HepG2 (cell line): ENCODE measurements at regions not wholly inside any gene's neighbourhood (a gene's known extent, or its start where the extent isn't known, plus 50 kb on each side); places are given as distances from the start of the nearest gene placed in this dataset.

Experiments
- ATAC-seq: fragments of 200-7000 bp; cut with Tn5 transposase; 3 replicates; pipeline ENCODE4 v1.9.1; 2020; ENCODE audit warnings: mild to moderate bottlenecking, moderate library complexity
- BruUV-seq: library from RNA; stranded (reverse); fragments of 400-500 nt; replicated peaks from 2 replicates; lab custom pipeline; 2021; lab: Mats Ljungman, UMichigan
- CTCF ChIA-PET: fragments of 300-600 bp; formaldehyde crosslinking; extraction: SDS; loops from one replicate; lab custom pipeline; 2021; ENCODE audit warnings: low total read pairs, inconsistent platforms, low intra/inter-chr PET ratio; lab: Yijun Ruan, JAX
- POLR2A ChIA-PET: fragments of 350-600 bp; sonication (Branson Sonifier 250); formaldehyde crosslinking; loops from one replicate; lab custom pipeline; 2020; ENCODE audit warnings: antibody characterized with exemption, inconsistent platforms; lab: Yijun Ruan, JAX
- DNase-seq: peaks from one replicate; pipeline ENCODE4 v3.0.0-alpha.2; 2015; ENCODE audit warnings: low spot score
- FAIRE-seq: peaks from 3 replicates; lab custom pipeline; 2011; peaks lifted over from hg19 to GRCh38; lab: Jason Lieb, UNC
- H2AFZ ChIP-seq: one replicate; pipeline ENCODE4 v1.6.1; 2011; ENCODE audit warnings: low read length, inconsistent platforms
- H3K27ac ChIP-seq: fragments of 300-600 bp; 3 replicates; pipeline ENCODE4 v1.8.0; 2011; ENCODE audit warnings: mixed run types, mild to moderate bottlenecking, mixed read lengths, low read length, inconsistent platforms; ENCODE audit not compliant: insufficient read depth; ENCODE audit errors: extremely low read length
- H3K27me3 ChIP-seq, 2 experiments: fragments of 200-600 bp in 1 of 2; 2 replicates in 1 of 2; 3 replicates in 1 of 2; pipeline versions ENCODE4 v1.6.0 to v1.8.0; 2011; ENCODE audit warnings: low read length in 2 of 2, mild to moderate bottlenecking in 2 of 2, moderate library complexity in 2 of 2, inconsistent platforms in 1 of 2; ENCODE audit not compliant: insufficient read depth in 2 of 2, control insufficient read depth in 1 of 2
- H3K36me3 ChIP-seq, 2 experiments: fragments of 200-600 bp in 1 of 2; replicated peaks in 1 of 2; 2 replicates in 1 of 2; 3 replicates in 1 of 2; pipeline versions ENCODE4 v1.5.1 to v1.8.0; 2011; ENCODE audit warnings: low read length in 2 of 2, inconsistent platforms in 1 of 2; ENCODE audit not compliant: insufficient read depth in 2 of 2, control insufficient read depth in 1 of 2
- H3K4me1 ChIP-seq: 2 replicates; pipeline ENCODE4 v1.5.1; 2012; ENCODE audit warnings: low read length, inconsistent platforms; ENCODE audit not compliant: insufficient read depth
- H3K4me2 ChIP-seq: 2 replicates; pipeline ENCODE4 v1.6.0; 2011; ENCODE audit warnings: low read depth, low read length, inconsistent platforms
- H3K4me3 ChIP-seq, 3 experiments: fragments of 200-600 bp in 1 of 3; sonication (generic), shearing (Covaris generic) in 1 of 3; replicated peaks in 1 of 3; 2 replicates each; pipeline ENCODE4 v1.5.1; 2011 to 2016; ENCODE audit warnings: low read length in 3 of 3, inconsistent platforms in 2 of 3, low read depth in 2 of 3, mild to moderate bottlenecking in 2 of 3, control low read depth in 1 of 3, mixed read lengths in 1 of 3; ENCODE audit not compliant: insufficient read depth in 1 of 3
- H3K79me2 ChIP-seq: one replicate; pipeline ENCODE4 v1.6.1; 2011; ENCODE audit warnings: low read length, inconsistent platforms; ENCODE audit not compliant: insufficient read depth
- H3K9ac ChIP-seq: 2 replicates; pipeline ENCODE4 v1.6.0; 2011; ENCODE audit warnings: mild to moderate bottlenecking, low read depth, low read length, inconsistent platforms; ENCODE audit not compliant: insufficient read depth
- H3K9me3 ChIP-seq: 2 replicates; pipeline ENCODE4 v1.5.1; 2012; ENCODE audit warnings: mild to moderate bottlenecking, low read length
- H4K20me1 ChIP-seq: 2 replicates; pipeline ENCODE4 v1.6.0; 2011; ENCODE audit warnings: inconsistent platforms, mild to moderate bottlenecking, low read length, moderate library complexity; ENCODE audit not compliant: insufficient read depth
- AHDC1 ChIP-seq: sonication (generic); formaldehyde crosslinking; IDR thresholded peaks from 2 replicates; pipeline ENCODE4 v1.5.1; 2020; ENCODE audit warnings: mild to moderate bottlenecking, missing genetic modification reagents, borderline replicate concordance
- EZH2 ChIP-seq: conservative IDR thresholded peaks from 2 replicates; pipeline ENCODE4 v1.6.1; 2012; ENCODE audit warnings: mild to moderate bottlenecking, low read depth, low read length, moderate library complexity
- HIC2 ChIP-seq: sonication (generic); formaldehyde crosslinking; IDR thresholded peaks from 2 replicates; pipeline ENCODE4 v1.9.0; 2022; ENCODE audit warnings: low read depth, missing genetic modification reagents
- IRF2 ChIP-seq: IDR thresholded peaks from 2 replicates; pipeline ENCODE4 v1.6.1; 2018; ENCODE audit warnings: missing genetic modification reagents, missing compliant biosample characterization
- MBD4 ChIP-seq: IDR thresholded peaks from 2 replicates; pipeline ENCODE4 v1.6.1; 2012; ENCODE audit warnings: low read length, inconsistent platforms, borderline replicate concordance
- ZNF513 ChIP-seq: sonication (generic); formaldehyde crosslinking; conservative IDR thresholded peaks from 2 replicates; pipeline ENCODE4 v1.5.0; 2020; ENCODE audit warnings: missing genetic modification reagents
- WGBS: methylation state at CpG from one replicate; pipeline ENCODE4 v1.1.6; 2017; ENCODE audit warnings: low lambda C conversion rate; 5-methylcytosine and 5-hydroxymethylcytosine counted together
- in situ Hi-C: cut with HindIII; loops from 2 replicates; pipeline ENCODE4 v1.10.0; 2017; ENCODE audit warnings: low pct_unique_long_range_greater_than_20kb; ENCODE audit not compliant: extremely low pct_ligation_motif_present
- intact Hi-C: fragments of 100-400 bp; cut with micrococcal nuclease; formaldehyde crosslinking; loops from one replicate; pipeline ENCODE4 v1.10.0; 2022; ENCODE audit not compliant: unreplicated experiment
- TF ChIP-seq, protein P1 (sequence below): sonication (generic); formaldehyde crosslinking; IDR thresholded peaks from 2 replicates; pipeline ENCODE4 v1.4.0; 2020; ENCODE audit warnings: missing genetic modification reagents
- TF ChIP-seq, protein P2 (sequence below): IDR thresholded peaks from 2 replicates; pipeline ENCODE4 v1.6.1; 2018; ENCODE audit warnings: missing genetic modification reagents

GRCh38 chr18:22604986-22605421, 187.3 kb upstream of the CTAGE1 start:
- no TSS peak for BruUV-seq
- ATAC-seq = no peak
- no peak for FAIRE-seq
- CTCF ChIA-PET = no interaction called here
- H3K27me3 ChIP-seq = no peaks in the 10 kb centered on the region
- WGBS = 7% methylated on average over 3 of the region's 3 CpGs
- H3K27ac ChIP-seq = no peak overlapping the region
- in situ Hi-C loops = no loop called here
- no peaks in the 10 kb centered on the region for H3K79me2 ChIP-seq
- intact Hi-C loops = no loop called here
- no peak overlapping the region for H3K9ac ChIP-seq
- POLR2A ChIA-PET = no interaction called here
- peaks cover 12% of the 10 kb centered on the region for H3K4me1 ChIP-seq
- no peak overlapping the region for H3K4me2 ChIP-seq
- no peaks in the 10 kb centered on the region for H4K20me1 ChIP-seq
- H3K9me3 ChIP-seq = no peaks in the 10 kb centered on the region
- H3K36me3 ChIP-seq = no peaks in the 10 kb centered on the region
- H2AFZ ChIP-seq = no peak overlapping the region
- no peak overlapping the region for H3K4me3 ChIP-seq
- DNase-seq = no peak
- TF ChIP-seq AHDC1 (CRISPR knock-in tag) (no peak), EZH2 (no peak), ZNF513 (CRISPR knock-in tag) (no peak), IRF2 (no peak), MBD4 (no peak), HIC2 (CRISPR knock-in tag) (no peak)
- TF ChIP-seq, protein P1, sequence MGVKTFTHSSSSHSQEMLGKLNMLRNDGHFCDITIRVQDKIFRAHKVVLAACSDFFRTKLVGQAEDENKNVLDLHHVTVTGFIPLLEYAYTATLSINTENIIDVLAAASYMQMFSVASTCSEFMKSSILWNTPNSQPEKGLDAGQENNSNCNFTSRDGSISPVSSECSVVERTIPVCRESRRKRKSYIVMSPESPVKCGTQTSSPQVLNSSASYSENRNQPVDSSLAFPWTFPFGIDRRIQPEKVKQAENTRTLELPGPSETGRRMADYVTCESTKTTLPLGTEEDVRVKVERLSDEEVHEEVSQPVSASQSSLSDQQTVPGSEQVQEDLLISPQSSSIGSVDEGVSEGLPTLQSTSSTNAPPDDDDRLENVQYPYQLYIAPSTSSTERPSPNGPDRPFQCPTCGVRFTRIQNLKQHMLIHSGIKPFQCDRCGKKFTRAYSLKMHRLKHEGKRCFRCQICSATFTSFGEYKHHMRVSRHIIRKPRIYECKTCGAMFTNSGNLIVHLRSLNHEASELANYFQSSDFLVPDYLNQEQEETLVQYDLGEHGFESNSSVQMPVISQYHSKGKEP (CRISPR knock-in tag) = no peak
- TF ChIP-seq, protein P2, sequence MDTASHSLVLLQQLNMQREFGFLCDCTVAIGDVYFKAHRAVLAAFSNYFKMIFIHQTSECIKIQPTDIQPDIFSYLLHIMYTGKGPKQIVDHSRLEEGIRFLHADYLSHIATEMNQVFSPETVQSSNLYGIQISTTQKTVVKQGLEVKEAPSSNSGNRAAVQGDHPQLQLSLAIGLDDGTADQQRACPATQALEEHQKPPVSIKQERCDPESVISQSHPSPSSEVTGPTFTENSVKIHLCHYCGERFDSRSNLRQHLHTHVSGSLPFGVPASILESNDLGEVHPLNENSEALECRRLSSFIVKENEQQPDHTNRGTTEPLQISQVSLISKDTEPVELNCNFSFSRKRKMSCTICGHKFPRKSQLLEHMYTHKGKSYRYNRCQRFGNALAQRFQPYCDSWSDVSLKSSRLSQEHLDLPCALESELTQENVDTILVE (CRISPR knock-in tag) = no peak
